GM21526 (cell line): ENCODE measurements at regions not wholly inside any gene's neighbourhood (a gene's known extent, or its start where the extent isn't known, plus 50 kb on each side); places are given as distances from the start of the nearest gene placed in this dataset.

Experiments
- ATAC-seq: cut with Tn5 transposase; IDR thresholded peaks from one replicate; pipeline ENCODE4 v1.9.1; 2021; ENCODE audit warnings: moderate library complexity; ENCODE audit not compliant: unreplicated experiment, low FRiP score

DNA sequence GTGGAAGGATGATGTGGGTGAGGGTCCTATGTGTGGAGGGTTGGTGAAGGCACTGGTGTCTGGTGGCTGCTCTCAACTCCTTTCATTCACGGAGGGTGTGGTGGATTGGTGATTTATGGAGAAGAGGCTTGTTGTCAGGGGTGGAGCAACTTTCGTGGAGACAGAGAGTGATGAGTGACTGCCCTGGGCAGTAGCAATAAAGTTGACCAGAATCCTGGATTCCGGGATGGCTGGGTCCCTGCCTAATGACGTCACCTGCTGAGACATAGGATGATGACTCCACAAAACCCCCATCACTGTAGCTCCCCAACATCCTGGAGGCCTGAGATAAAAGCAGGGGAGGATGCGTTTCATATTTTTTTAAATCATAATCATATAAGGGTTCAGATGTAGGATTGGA, 193.0 kb downstream of the ACKR3 start:
- ATAC-seq, result no peak

DNA sequence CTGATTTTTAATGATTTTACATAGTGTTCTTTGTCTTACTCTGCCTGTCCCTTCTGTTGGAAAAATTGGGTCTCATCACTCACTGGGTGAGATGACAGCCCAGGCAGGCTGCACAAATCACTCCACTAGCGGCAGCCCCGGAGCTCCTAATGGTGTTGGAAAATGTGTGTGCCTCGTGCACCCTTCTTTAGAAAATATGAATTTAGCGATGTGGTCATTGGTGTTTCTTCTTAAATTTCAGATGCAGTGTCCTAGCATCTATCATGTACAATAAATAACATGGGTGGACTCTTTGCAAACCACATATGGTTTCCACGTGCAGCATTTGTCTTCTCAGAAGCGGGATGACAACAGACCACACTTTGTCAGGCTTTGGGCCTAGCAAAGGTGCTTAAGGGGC, 194.2 kb downstream of the ACKR3 start:
- no peak for ATAC-seq

DNA sequence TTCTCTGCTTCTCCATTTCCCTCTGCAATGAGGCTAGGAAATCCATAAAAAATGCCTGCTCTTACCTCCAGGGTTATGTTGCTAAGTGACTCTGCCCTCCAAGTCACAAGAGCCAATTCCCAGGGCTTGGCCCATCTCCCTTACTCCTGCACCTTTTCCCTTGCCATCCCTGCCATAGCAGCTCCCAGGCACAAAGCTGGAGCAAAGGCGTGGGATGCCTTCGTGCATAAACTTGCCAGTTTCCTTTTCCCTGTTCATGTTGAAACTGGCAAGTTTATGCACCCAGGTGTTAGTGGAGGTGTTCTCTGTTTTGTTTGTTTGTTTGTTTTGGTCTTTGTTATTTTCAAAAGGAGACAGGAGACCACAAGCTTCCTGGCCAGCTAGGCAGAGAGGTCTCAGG, 195.1 kb downstream of the ACKR3 start:
- ATAC-seq, result no peak

DNA sequence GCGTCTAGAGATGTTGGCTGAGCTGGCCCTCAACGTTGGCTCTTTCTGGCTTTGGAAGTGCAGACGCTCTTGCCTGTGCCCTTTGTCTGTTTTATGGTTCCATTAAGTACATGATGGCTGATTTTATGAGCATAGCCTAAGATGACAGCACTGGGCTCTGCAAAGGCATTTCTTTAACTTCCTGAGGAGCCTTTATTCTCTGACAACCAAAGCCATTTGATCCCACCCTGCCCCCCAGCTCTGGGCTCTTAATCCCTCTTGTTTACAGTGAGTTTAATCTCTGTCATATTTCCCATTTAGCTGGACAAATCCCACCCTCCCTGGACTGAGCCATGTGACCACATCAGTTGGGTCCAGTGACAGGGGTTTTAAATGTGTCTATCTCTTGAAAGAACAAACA, 195.9 kb downstream of the ACKR3 start:
- ATAC-seq, result no peak

GRCh38 chr2:236766850-236767249, 197.2 kb downstream of the ACKR3 start:
- no peak for ATAC-seq

DNA sequence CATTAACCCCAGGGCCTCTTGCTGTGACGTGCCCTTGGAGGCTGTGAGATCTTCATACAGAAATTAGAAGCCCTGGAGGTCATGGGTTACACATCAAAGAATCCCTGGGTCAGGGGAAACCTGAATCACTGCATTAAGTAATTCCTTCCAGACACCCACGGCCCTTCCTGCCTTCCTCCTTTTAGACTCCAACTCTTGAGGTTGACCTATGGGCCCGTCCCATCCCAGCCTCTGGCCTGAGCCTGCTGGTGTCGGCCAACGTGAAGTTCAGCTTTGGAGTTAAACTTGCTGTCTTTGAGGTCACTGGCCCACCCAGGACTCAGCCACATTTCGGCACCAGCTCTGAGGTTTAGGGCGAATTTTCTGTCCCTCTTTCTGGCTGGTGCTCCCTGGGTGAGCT, 198.3 kb downstream of the ACKR3 start:
- ATAC-seq, result no peak

GRCh38 chr2:236768393-236769140, 198.9 kb downstream of the ACKR3 start:
- ATAC-seq, result no peak

- no peak for ATAC-seq
Measured at GRCh38 chr2:236769981-236770671, 200.5 kb downstream of the ACKR3 start.

DNA sequence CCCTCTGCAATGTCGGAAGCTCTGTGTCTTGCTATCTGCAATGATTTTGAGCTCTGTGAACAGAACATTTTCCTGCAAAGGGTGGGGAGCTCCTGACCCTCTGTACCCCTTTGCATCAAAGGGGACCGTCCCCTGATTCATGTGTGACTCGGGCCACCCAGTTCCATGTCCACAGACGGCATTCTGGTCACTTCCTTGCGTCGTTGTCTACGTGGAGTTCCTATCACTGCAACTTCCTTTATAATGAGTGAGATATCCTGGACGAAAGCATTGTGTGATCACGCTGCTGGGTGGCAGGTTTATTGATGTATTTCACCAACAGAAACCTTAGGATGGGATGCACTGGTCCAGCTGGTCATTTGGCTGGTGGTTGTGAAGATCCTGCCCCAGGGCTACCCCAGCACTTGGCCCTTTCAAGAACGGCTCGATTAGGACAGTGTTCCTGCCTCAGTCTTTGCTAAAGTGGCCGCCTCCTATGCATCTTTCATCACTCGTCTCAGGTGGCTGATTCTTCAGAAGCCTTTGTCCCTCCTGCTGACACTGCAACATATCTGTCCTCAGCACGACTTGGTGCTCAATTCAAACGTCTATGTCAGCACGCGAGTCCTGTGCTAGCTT, 202.7 kb downstream of the ACKR3 start:
- no peak for ATAC-seq

DNA sequence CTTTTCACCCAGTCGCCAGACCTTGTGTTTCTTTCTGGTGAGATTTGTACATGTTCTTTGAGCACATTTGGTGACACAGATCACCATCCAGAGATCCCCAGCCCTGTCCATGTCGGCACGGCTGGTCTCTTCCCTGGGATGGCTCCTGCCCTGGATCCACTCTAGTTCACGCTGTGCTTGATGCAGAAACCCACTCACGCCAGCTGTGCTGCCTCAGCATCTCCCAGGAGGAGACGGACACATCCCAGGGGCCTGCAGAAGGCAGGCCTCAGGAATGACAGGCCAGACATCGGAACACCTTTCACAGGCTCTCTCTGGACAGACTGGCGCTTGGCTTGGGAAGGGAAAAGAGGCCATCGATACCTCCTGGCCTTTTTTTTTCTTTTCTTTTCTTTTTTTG, 203.6 kb downstream of the ACKR3 start:
- ATAC-seq, result no peak

GRCh38 chr2:236774171-236774570, 204.5 kb downstream of the ACKR3 start:
- ATAC-seq, result no peak

DNA sequence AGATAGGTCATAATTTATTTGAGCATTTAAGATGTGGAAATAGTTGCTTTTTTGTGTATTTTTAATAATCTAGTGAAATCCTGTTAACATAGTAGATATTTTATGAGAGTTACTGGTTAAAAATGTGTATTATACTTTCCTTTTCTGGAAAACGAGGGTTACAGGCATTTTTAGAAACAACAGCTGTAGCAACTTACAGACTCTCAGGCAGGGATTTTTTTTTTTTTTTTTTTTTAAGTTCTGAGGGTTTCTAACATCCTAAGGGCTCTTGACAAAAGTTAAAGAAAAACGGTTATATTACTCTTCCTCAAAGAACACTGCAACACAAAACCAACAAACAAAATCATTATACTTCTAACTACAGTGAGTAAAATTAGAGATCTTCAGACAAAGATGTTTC, 205.9 kb downstream of the ACKR3 start:
- no peak for ATAC-seq

DNA sequence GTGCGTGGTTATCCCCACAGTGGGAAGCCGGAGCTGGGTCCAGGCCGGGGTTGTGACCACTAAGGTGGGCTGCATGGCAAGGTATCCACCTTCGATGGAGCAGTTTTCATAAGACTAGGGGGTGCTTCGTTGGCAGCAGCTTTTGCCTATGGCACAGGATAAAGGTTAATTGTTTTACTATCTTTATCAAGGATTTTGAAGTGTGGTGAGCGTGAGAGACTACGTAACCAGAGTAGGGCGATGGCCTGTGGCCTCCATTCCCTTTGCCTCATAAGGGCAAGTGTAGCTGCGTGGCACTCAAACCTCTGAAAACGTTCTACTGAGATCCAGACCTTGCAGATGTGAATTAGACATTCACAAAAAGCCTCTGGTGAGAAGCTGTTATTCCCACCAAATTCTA, 206.6 kb downstream of the ACKR3 start:
- no peak for ATAC-seq

DNA sequence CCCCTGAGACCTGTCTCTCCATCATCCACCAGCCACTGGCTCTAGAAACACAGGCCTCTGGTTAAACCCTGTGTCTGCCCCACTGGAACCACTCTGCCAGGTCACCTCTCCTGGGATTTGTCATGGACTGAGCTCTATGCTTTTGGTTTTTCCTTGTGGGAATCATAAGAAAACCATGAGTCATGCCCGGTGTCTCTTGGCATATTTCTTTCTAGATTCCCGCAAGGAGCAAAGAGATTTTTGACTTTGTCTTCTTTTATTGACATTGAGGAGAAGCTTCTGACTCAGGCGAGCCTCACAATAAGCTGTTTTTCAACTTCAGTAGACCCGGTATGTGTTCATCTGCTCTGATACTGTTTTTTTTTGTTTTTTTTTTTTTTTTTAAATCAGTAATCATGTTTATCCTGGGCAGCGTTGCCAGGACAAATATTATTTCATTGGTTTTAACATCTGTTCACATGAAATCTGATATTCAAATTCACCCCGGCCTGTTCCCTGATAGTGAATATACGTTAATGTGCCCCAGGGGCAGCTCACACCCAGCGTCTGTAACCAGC, 207.1 kb downstream of the ACKR3 start:
- ATAC-seq, result no peak

DNA sequence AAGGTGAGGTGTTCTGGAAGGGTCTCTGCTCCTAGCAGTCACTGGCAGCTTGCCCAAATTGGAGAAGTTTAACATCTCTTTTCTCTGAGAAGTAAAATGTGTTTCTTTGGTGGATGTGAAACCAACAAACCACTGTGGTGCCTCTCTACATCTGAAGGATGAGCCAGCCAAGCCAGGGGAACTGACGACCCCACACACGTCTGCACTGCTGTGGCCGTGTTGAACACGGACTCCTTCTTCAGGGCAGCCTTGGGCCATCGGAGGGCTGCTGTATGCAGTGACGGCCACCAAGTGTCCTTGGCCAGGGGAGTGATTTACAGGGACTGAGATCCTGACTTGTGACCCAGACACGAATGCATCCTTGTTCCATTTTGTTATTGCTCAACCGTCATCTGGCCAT, 207.8 kb downstream of the ACKR3 start:
- ATAC-seq, result no peak

DNA sequence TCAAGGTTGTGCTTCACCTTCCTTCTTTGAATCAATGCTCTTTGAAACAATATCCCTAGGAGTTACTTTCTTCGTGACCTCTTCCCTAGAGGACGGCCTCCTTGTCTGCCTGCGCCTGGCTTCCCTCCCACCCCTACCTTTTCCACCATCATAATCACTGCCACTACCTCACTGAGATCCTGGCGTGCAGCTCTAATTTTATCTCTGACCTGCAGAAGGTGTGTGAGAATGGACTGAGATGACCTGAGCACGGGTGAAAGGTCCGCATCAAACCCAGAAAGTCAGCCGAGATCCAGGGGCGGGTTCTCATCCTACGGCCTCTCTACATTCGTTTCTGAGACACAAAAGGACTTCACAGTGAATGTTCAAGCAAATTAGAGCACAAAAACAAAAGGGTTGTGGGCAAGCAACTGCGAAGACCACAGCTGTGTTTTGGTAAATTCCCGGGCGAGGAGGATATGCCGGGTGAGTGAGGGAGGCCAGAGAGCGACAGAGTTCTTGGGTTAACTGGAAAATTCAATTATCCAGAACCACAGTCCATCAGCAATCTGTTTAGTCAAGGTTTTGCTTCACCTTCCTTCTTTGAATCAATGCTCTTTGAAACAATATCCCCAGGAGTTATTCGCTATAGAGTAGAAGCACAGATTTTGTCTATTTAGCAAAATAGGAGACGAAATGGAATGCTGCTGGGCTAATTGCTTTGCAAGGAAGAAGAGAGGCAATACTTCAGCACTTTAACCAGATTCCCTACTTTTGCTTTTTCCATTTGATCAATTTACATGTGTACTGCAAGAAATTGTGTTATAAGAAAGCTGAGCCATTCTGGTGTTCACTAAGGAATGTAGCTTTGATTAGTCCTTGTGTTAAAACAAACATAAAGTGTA, 212.6 kb downstream of the ACKR3 start:
- ATAC-seq, result no peak

- ATAC-seq, result no peak
Measured at GRCh38 chr2:236782938-236783337, 213.3 kb downstream of the ACKR3 start.

DNA sequence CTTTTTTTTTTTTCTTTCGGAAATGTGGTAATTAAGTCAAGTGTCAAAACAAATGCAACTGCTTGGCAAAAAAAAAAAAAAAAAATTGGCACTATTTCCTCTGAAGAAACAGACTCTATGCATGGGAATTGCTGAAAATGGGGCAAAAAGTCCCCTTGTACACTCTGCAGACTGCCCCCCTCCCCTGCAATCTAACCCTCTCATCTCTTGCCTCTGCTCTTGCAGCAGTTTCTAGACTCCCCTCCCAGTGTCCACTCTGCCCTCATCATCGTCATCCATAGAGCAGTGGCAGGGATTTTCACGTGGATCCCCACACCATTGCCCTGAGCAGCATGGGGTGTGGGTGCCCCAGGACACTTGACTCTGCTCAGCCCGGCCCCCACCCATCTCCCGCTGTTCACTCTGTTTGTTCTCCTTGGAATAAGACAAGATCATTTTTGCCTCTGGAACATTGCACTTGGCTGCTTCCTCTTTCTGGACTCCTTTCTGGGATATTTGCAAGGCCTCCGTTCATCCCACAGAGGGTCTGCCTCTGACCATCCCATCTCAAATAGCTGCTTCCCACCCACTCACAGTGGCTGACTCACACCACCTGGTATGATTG, 213.9 kb downstream of the ACKR3 start:
- ATAC-seq, result no peak

DNA sequence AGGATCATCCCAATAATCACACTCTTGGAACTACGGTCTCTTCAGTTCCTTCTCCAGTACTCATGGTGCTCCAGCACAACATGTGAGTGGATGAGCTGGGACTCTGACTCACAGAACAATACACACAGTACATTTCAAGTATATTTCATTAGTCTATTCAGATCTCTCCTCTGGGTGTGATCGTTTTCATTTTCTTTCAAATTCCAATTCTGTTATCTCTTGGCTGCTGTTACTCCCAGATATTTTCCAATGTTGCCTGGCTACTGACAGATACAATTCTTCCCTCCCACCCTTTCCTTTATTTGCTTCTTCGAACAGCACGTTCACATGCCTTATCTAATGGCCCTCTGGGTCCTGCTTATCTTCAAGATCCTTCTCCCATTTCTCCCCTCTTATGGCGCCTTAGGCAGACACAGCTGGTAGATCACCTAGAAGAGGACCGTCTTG, 216.0 kb downstream of the ACKR3 start:
- ATAC-seq, result no peak

DNA sequence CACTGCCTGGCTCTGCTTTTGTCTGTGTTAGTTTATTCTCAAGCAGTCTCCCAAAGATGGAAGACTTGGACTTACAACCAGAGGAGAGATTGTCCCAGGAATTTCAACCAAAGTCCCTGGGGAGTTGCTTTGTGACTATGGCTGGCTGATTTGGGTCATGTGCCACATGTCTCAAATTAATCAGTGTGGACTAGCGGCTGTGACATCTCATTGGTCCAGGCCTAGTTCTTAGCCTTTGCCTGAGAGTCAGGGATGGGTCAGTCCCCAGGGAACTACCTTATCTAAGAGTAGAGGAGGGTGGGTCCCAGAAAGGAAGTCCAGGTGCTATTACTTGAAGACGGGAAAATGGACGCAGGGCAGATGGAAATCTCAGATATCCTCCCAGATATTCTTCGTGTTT, 217.1 kb downstream of the ACKR3 start:
- ATAC-seq, result no peak
